Uterus (tissue), 3 donors: ENCODE measurements at regions not wholly inside any gene's neighbourhood (a gene's known extent, or its start where the extent isn't known, plus 50 kb on each side); places are given as distances from the start of the nearest gene placed in this dataset.

Experiments used
- DNase-seq, 2 donors: peaks; one replicate each; pipeline ENCODE4 v3.0.0-alpha.2; 2019 to 2020
- H3K27ac ChIP-seq, 2 donors: fragments of 200-600 bp; sonication (generic); 1 replicate in 1 of 2; 2 replicates in 1 of 2; pipeline ENCODE4 v1.5.1; 2016 to 2018
- H3K27me3 ChIP-seq, 2 donors: fragments of 200-600 bp; sonication (generic); one replicate each; pipeline ENCODE4 v1.5.1; 2018 to 2019; ENCODE audit warnings: control low read depth in 1 of 2
- H3K36me3 ChIP-seq, 2 donors: fragments of 200-600 bp; sonication (generic); one replicate each; pipeline ENCODE4 v1.5.1; 2019; ENCODE audit warnings: control low read depth in 1 of 2
- H3K4me1 ChIP-seq, 2 donors: fragments of 200-600 bp; sonication (generic); one replicate each; pipeline ENCODE4 v1.5.1; 2018 to 2019; ENCODE audit warnings: control low read depth in 1 of 2
- H3K4me3 ChIP-seq, 2 donors: fragments of 200-600 bp; sonication (generic); 1 replicate in 1 of 2; 2 replicates in 1 of 2; pipeline ENCODE4 v1.5.1; 2018 to 2019; ENCODE audit warnings: mild to moderate bottlenecking in 1 of 2
- H3K9me3 ChIP-seq, 2 donors: fragments of 200-600 bp; sonication (generic); one replicate each; pipeline ENCODE4 v1.5.1; 2019; ENCODE audit warnings: control low read depth in 1 of 2
- CTCF ChIP-seq, 4 experiments: fragments of 200-600 bp in 2 of 4; fragments of 450-650 bp in 2 of 4; sonication (generic) in 2 of 4; IDR thresholded peaks; one replicate each; pipeline ENCODE4 v1.5.1; 2016 to 2019; ENCODE audit warnings: antibody characterized with exemption in 4 of 4, mild to moderate bottlenecking in 2 of 4, moderate library complexity in 1 of 4
- POLR2A ChIP-seq, 2 donors: fragments of 450-650 bp; IDR thresholded peaks; one replicate each; pipeline ENCODE4 v1.6.1; 2016; ENCODE audit warnings: antibody characterized with exemption in 2 of 2, mild to moderate bottlenecking in 1 of 2, moderate library complexity in 1 of 2
- intact Hi-C: fragments of 100-400 bp; cut with DNase I; formaldehyde crosslinking; loops from one replicate; pipeline ENCODE4 v1.15.1; 2023; ENCODE audit warnings: low total_unique reads
- donor health status: DM: yes; HTN: yes; CAD: no.

GRCh38 chr4:178808106-178808505 is 1365.9 kb upstream of the AGA start:
- Histone ChIP-seq H3K36me3 (no peaks in the 10 kb centered on the region), H3K4me3 (no peak overlapping the region), H3K27ac (no peak overlapping the region), H3K9me3 (no peaks in the 10 kb centered on the region), H3K4me1 (no peaks in the 10 kb centered on the region), H3K27me3 (no peaks in the 10 kb centered on the region)
- intact Hi-C loops, result no loop called here
- no peak for DNase-seq
- TF ChIP-seq POLR2A (IDR thresholded peaks at IDR 0.05) (no peak), CTCF (IDR thresholded peaks at IDR 0.05) (no peak)

DNA sequence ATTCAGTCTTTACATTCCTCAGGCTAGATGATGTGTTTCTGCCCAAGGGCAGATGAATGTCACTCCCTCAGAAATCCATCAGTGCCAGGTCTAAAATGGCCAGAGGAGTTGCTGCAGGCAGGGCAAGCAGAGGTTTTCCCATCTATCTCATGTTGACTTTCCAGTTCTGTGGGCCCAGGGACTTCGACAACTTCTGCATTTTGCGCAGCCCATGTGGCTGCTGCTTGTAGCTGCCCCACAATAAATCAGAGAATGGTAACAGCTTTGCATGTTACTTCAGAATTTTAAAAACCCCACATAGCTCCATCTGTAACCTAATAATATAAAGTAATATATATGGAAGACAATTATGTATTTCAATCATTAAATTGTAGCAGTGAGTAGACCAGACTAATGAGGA is 1367.7 kb upstream of the AGA start:
- intact Hi-C loops, result no loop called here
- TF ChIP-seq CTCF (IDR thresholded peaks at IDR 0.05), result no peak
- no peak for TF ChIP-seq POLR2A (IDR thresholded peaks at IDR 0.05)
- DNase-seq, result no peak
- no peaks in the 10 kb centered on the region for H3K27me3 ChIP-seq
- no peak overlapping the region for H3K4me3 ChIP-seq
- no peaks in the 10 kb centered on the region for H3K9me3 ChIP-seq
- no peak overlapping the region for H3K27ac ChIP-seq
- no peaks in the 10 kb centered on the region for H3K4me1 ChIP-seq
- no peaks in the 10 kb centered on the region for H3K36me3 ChIP-seq

GRCh38 chr4:178811356-178811755 is 1369.1 kb upstream of the AGA start:
- H3K27me3 ChIP-seq, result no peaks in the 10 kb centered on the region
- H3K27ac ChIP-seq, result no peak overlapping the region
- no peaks in the 10 kb centered on the region for H3K36me3 ChIP-seq
- intact Hi-C loops, result no loop called here
- DNase-seq, result no peak
- TF ChIP-seq POLR2A (IDR thresholded peaks at IDR 0.05) (no peak), CTCF (IDR thresholded peaks at IDR 0.05) (no peak)
- no peaks in the 10 kb centered on the region for H3K9me3 ChIP-seq
- no peak overlapping the region for H3K4me3 ChIP-seq
- H3K4me1 ChIP-seq, result no peaks in the 10 kb centered on the region

DNA sequence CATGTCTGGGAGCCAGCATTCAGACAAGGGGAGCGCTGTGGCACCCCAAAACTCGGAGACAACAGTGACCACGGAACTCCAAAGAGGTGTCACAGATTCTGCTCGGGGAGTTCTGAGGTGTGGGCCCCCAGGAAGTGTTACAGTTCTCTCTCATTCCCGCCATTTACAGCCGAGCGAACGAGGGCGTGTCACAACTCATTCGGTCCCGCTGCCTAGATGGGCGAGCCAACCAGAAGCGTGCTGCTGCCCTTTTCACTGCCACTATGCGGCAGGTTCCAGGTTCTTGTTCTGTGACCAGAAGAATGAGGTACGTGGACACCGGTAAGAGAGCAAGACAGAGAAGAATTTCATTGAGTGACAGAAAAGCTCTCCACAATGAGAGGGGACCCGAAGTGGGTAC is 1370.6 kb upstream of the AGA start:
- H3K9me3 ChIP-seq, result no peaks in the 10 kb centered on the region
- no peak for DNase-seq
- H3K27me3 ChIP-seq, result no peaks in the 10 kb centered on the region
- no peak for TF ChIP-seq CTCF (IDR thresholded peaks at IDR 0.05)
- no peak for TF ChIP-seq POLR2A (IDR thresholded peaks at IDR 0.05)
- intact Hi-C loops, result no loop called here
- no peak overlapping the region for H3K4me3 ChIP-seq
- no peak overlapping the region for H3K27ac ChIP-seq
- no peaks in the 10 kb centered on the region for H3K36me3 ChIP-seq
- no peaks in the 10 kb centered on the region for H3K4me1 ChIP-seq

DNA sequence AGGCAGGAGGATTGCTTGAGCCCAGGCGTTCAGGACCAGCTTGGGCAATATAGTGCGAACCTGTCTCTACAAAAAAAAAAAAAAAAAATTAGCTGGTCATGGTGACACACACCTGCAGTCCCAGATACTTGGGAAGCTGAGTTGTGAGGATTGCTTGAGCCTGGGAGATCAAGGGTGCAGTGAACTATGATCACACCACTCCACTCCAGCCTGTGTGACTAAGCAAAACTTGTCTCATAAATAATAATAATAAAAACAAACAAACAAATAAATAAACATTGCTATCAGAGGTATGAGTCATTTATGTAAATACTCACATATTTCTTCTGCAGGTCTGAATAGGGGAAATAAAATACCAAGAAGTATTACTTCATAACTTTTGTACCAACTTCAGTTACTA is 1372.7 kb upstream of the AGA start:
- Histone ChIP-seq H3K9me3 (no peaks in the 10 kb centered on the region), H3K4me1 (no peaks in the 10 kb centered on the region), H3K27me3 (no peaks in the 10 kb centered on the region), H3K27ac (no peak overlapping the region), H3K36me3 (no peaks in the 10 kb centered on the region), H3K4me3 (no peak overlapping the region)
- TF ChIP-seq POLR2A (IDR thresholded peaks at IDR 0.05) (no peak), CTCF (IDR thresholded peaks at IDR 0.05) (no peak)
- intact Hi-C loops, result no loop called here
- no peak for DNase-seq
